KBM-7 (cell line): ENCODE measurements at regions not wholly inside any gene's neighbourhood (a gene's known extent, or its start where the extent isn't known, plus 50 kb on each side); places are given as distances from the start of the nearest gene placed in this dataset.
A peak's percentile ranks its signal among the peaks of the same experiment; 100 is the strongest.
"Not testable (repeated sequence)": the region's sequence is repeated elsewhere in the genome, so short reads cannot be mapped to it uniquely, and the experiment has no call there.

ENCODE experiments used
- DNase-seq: peaks from one replicate; pipeline ENCODE4 v3.0.0-alpha.2; 2015
- in situ Hi-C: fragments of 300-500 bp; cut with MboI; formaldehyde crosslinking; loops from 2 replicates; pipeline ENCODE4 v1.14.3; 2020; ENCODE audit warnings: low sequenced_read_pairs, low pct_unique_long_range_greater_than_20kb, mixed read lengths

DNA sequence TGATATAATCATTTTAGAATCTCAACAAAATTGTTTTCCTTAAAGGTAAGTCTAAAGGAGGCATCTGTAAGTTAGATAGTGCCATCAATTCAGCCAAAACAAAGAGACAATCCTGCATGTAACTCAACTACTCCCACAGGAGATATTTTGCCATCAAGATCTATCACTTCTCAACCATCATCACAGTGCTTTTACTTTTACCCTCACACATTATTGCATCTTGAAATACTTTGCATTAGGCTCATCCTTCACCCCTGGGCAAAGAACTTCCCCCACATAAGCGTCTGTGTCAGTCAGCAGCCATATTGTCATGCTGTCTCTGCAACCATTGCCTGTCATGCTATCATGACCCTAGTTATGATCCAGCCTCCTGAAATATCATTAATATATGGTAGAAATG is 54.9 kb upstream of the NLGN1 start:
- DNase-seq, result no peak
- in situ Hi-C loops, result no loop called here

DNA sequence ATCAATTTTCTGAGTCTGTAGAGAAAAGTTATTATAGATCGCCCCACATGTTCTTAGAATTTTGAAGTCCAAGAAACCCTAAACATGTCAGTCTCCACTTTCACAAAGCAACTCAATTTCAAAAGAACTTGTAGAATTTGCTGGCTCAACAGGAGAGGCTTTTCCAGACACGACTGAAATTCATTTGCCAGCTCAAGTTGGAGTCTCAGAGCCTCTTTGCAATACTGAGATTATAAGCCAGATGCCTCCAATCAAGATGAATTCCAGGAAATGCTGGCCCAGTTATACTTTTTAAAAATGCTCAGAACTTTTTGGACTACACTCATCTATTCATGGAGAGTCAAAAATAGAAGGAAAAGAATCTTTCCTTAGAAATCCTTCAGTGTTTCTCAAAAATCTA is 56.9 kb upstream of the NLGN1 start:
- in situ Hi-C loops, result no loop called here
- no peak for DNase-seq

DNA sequence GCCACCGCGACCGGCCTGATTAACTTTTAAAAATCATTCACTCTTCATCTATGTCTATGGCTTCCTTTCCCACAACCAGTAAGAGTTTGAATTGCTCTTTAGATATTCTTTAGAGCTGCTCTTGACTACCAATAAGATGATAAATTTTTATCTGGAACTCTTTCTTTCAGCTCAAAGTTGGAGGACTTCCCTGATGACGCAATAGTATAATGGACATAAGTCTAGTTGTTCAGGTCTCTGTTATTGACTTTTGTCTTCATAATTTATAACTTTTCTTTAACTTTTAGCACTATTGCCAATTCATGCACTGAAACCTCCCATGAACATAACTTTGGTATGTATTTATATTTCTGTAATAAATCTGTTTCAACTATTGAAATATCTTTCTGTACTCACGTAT is 61.3 kb upstream of the NLGN1 start:
- in situ Hi-C loops, result no loop called here

DNA sequence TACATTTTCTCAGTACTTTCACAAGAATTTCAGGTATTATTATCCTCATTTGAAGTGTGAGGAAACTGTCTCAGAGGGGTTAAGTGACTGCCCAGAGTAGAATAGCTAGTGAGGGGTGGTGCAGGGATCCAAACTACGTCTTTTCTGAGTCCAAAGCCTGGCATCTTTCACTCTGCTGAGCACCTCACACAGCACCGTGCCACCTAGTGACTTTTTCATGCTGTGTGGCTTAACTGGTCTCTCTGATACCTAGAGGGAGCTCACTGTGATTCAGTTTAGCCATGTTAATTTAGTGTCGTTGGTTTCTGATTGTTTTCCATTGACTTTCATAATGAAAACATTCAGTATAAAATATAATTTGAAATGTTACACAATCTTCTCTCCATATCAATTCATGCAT is 91.4 kb upstream of the NLGN1 start:
- in situ Hi-C loops, result no loop called here
- no peak for DNase-seq

More for the DNA sequence above, 61.3 kb upstream of the NLGN1 start:
- DNase-seq, result no peak

DNA sequence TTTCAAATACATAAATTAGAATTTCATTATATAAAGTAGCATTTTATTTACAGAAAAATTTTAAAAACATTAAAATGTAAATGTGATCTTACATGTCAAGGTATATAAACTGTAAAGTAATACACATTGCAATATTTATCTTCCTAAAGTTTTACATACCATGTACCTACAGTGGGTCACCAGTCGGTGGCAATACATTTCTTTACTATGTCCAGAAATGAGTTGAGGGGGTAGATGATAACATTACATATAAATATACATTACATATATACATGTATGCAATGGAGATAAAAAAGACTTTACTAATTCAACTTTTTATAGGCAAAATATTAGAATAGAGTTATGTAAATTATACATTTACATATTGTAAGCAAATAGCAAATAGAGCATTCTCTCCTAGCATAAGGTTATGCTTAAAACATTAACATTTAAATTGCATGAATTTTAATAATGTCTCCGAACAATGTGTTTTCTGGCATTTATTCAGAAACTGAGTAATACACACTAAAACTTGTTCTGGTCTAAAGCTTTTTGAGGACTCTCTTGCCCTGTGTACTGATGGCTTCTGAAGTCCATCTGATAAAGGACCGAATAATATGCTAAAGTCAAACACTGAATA is 93.3 kb upstream of the NLGN1 start:
- no peak for DNase-seq
- in situ Hi-C loops, result no loop called here

DNA sequence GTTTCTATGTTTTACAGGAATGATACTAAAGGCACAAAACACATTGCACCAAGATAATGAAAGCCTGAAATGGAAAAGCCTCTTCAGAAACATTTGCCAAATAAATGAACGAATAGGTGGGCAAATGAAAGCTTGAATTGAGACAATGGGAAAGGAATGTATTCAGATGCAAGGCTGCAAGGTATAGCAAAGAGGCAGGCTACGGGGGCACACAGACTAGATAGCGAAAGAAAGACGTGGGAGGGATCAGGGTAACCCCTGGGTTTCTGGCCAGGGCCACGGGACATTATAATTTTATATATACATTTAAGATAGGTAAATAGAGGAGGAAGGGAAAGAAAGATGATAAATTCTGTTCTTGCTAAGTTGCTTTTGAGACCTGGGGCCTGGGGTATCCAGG is 95.9 kb upstream of the NLGN1 start:
- DNase-seq, result no peak
- in situ Hi-C loops, result no loop called here

DNA sequence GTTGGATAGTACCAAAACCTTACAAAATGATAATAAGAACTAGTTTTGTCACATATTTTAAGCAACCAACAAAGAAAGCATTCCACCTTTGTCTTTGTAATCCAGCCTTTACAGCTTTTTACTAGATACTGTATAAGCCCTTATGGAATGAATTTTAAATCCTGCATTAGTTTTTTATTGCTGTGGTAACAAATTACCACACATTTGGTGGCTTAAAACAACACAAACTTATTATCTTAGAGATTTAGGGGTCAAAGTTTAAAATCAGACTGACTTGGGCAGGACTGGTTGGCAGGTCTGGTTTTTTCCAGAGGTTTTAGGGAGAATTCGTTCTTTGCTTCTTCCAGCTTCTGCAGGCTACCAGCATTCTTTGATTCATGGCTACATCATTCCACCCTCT is 108.5 kb upstream of the NLGN1 start:
- DNase-seq, result no peak
- in situ Hi-C loops, result no loop called here

DNA sequence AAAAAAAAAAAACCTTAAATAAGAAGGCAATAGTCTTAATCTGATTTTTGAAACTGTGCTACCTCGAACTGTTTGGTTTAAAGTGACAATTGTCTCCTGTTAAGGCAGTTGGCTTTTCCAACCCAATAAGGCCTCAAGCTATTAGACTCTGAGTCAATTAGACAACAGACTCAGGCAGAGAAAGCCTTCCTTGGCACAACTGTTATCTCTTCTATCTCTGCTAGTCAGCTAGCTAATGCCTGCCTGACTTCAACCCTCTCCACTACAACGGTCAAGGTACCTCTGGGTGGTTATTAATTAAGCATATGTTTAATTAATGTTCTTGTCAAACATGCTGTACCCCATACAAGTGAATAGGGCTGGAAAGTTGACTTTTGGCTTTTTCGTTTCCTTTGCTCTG is 110.2 kb upstream of the NLGN1 start:
- in situ Hi-C loops, result no loop called here
- DNase-seq, result no peak

DNA sequence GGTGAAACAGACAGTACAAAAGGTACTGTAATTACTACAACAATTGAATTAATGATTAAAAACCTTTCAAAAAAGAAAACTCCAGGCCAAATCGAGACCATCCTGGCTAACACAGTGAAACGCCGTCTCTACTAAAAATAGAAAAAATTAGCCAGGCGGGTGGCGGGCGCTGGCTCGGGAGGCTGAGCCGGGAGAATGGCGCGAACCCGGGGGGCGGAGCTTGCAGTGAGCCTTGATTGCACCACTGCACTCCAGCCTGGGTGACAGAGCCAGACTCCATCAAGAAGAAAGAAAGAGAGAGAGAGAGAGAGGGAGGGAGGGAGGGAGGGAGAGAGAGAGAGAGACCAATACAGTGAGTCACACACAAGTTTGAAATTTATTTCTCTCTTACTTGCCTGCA is 111.0 kb upstream of the NLGN1 start:
- in situ Hi-C loops, DNase-seq: not testable (repeated sequence)

DNA sequence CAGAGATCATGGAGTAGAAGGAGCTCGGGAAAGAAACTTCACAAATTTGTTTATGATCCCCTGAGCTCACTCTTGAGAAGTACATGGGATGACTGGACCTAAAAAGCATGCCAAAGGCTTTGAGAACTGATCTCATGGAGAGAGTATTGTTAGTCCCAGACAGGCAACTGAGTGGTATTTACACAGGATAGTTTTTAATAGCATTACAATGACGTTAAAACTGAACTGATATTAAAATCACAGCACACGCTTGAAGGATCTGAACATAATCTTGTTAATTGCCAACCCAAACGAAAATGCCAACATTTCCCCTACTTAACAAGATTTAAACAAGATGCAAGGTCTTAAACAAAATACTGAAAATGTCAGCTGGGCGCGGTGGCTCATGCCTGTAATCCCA is 113.2 kb upstream of the NLGN1 start:
- DNase-seq, result no peak
- in situ Hi-C loops, result no loop called here

DNA sequence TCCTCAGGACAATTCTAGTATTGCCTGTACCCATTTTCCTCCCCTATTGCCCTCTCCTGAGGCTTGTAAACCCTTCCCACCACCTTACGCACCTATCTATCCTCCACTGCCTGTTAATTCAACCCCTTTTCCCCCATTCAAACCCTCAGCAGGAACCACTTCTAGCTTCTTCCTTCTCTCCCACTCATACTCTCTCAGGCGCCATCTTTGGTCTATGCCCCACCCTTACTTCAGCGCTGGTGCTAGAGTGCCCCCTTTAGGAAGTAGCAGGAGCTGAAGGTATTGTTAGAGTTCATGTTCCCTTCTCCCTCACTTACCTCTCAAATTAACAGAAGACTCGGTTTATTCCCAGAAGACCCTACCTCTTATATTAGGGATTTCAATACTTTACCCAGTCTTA is 121.8 kb upstream of the NLGN1 start:
- in situ Hi-C loops, result no loop called here
- DNase-seq, result peak; percentile 25

DNA sequence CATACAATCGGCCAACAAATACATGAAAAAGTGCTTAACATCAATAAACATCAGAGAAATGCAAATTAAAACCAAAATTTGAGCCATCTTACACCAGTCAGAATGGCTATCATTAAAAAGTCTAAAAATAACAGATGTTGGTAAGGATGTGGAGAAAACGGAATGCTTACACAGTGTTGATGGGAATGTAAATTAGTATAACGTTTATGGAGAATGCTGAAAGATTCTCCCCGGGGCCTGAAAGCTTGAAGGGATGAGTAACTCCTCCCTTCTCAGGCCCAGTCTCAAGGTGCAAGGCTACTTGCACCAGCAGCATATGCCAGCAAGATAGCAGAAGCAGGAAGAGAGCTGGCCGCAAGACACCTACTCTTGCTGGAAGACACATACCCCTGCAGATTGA is 123.7 kb upstream of the NLGN1 start:
- DNase-seq, result no peak
- in situ Hi-C loops, result no loop called here

DNA sequence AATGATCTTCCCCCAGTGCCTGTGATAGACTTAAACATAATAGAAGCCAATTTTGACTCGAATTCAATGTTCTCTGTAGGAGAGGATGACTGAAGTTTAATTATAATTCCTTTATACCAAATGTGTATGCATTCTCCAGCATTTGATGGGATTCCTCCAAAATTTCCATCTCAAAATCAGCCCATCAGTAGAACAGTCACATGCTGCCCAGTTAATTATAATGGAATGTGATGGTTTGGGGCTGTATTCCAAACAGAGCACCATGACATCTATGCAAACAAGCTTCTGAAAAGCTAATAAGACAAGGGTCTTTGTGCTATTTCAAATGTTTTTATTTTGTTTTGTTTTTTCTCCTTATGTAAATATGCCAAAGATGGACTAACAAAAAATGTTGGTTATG is 127.7 kb upstream of the SPATA16 start:
- in situ Hi-C loops, result no loop called here
- DNase-seq, result no peak

DNA sequence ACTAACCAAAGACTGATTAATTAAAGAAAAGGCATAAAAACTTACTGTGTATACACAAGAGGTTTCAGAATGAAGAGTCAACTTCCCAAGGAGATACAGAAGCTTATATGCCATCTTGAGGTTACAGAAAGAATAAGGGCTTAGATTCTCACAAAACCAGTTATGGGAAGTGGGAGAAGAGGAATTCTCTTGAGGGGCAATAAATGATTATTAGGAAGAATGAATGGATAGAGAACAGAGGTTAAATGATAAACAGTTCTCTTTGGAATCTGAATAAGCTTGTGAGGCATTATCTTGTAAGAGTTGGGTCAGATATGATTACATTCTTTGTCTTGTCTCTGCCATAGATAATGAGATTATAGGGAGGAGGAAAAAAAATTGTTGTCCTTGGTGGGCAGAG is 126.7 kb upstream of the SPATA16 start:
- in situ Hi-C loops, result no loop called here
- DNase-seq, result no peak

DNA sequence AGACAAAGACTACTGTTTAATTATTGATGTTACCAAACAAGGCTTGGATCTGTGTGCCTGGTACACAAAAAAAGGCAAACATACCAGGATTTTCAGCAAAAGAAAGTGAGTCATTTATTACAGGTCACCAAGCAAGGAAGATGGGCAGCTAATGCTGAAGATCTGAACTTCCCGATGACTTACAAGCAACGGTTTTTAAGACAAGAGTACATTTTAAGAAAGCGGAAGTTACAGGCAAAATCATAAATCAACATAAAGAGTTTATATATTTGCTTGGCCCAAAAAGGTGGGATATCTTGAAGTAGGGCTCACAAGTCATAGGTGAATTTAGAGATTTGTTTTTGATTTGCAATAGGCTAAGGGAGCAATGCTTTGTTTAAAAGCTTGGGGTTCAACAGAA is 125.4 kb upstream of the SPATA16 start:
- in situ Hi-C loops, result no loop called here
- DNase-seq, result no peak

DNA sequence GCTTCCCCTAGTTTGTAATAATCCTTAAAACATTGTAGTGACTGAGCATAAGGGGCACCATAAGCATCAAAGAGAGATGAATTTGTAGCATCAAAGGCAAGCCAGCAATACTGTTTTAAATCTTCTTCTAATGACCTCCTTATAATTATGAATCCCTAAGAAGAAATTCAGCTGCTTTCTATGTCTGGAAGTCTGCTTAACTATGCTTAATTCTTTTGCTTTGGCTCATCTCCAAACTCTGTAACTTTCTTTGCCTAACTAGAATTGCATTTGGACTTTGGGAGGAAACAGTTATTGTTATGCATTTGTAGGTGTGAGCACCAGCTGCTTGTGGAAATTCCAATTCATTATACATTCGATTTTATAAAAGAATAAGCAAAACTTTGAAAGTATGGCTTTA is 117.7 kb upstream of the SPATA16 start:
- in situ Hi-C loops, result no loop called here

DNA sequence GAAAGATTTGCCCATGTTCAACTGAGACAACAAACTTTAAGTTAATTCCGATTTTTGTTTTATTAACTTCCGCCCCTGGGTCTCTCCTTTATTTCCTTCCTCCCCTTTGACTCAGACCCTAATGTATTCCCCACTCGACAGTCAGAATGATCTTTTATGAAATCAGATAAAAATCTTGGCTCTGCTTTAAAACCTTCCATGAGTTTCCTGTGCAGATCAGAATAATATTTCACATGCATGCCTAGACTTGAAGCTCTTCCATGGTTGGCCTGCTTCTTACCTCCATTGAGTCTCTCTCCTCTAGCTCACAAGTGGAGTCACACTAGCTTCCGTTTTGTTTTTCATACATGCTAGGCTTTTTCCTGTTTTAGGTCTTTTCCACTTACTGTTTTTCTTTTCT is 116.8 kb upstream of the SPATA16 start:
- in situ Hi-C loops, result no loop called here
- DNase-seq, result no peak

More for the DNA sequence above, 117.7 kb upstream of the SPATA16 start:
- no peak for DNase-seq

DNA sequence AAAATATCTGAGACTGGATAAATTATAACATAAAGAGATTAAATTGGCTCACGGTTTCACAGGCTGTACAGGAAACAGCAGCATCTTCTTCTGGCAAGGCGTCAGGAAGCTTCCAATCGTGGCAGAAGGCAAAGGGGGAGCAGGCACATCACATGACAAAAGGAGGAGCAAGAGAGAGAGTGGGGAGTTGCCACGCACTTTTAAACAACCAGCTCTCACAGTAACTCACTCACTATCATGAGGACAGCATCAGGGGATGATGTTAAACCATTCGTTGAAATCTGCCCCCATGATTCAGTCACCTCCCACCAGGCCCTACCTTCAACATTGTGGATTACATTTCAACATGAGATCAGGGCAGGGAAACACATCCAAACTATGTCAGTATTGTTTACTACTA is 114.5 kb upstream of the SPATA16 start:
- no peak for DNase-seq
- in situ Hi-C loops, result no loop called here

DNA sequence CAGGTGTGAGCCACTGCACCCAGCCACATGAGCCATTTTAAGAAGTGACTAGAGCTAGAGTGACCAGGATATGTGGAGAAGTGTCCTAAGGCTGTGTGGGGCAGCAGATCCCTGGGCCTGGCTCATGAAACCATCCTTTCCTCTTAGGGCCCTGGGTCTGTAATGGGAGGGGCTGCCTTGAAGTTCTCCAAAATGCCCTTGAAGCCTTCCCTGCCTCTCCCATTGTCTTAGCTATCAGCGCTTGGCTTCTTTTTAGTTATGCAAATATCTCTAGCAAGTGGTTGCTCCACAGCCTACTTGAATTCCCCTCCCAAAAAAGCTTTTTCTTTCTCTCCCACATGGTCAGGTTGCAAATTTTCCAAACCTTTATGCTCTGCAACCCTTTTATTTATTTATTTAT is 112.4 kb upstream of the SPATA16 start:
- in situ Hi-C loops, result no loop called here
- no peak for DNase-seq

DNA sequence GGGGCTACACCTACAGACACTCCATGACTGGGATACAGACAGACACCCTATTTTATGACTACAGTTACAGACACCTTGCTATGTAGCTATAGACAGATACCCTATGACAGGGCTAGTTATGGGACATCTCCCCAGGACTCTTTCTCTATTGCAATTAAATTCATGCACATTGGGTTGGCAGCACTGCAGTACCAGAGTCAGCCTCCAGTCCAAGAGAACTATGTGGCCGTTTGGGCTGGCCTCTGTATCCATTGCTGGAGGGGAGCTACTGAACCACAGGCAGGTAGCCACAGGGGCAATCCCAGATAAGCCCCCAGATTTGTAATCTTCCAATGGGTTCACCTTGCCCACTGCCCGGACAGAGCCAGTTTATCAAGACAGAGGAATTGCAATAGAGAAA is 108.4 kb upstream of the SPATA16 start:
- DNase-seq, result no peak
- in situ Hi-C loops, result no loop called here

DNA sequence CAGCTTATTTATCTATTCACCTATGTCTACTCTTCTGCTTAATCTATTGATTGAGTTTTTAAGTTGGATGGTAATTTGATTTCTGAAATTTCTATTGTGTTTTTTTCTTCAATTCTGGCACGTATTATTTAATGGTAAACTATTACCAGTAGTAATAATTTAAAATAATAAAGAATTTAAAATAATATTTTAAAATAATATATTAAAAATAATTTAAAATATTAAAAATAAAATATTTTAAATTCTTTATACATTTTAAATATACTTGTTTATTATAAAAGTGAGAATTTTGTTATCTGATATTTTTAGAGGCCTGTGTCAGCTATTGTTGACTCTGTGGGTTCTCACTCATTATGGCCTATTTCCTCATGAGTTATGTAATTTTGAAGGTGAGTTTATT is 100.7 kb upstream of the SPATA16 start:
- DNase-seq, result no peak
- in situ Hi-C loops, result no loop called here

DNA sequence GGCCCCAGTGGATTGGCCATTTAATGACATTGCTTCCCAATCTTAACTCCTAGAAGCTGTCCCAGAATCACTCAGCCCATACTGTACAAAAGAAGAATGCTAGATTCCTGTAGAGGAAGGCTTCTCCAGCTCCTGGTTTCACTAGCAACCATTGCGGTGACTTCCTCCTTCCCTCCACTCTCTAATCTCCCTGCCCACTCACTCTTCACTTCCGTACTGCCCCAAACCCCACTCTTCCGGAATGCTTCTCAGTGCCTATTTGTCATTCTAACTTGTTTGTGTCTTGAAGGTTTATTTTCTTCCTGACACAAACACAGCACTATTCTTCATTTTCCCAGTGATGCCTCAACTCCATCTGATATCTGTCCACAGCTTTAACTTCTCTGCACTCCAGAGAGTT is 97.1 kb upstream of the SPATA16 start:
- DNase-seq, result peak; percentile 8
- in situ Hi-C loops, result no loop called here
